ENCODE measurements at regions not wholly inside any gene's neighbourhood (a gene's known extent, or its start where the extent isn't known, plus 50 kb on each side); places are given as distances from the start of the nearest gene placed in this dataset.

DNA sequence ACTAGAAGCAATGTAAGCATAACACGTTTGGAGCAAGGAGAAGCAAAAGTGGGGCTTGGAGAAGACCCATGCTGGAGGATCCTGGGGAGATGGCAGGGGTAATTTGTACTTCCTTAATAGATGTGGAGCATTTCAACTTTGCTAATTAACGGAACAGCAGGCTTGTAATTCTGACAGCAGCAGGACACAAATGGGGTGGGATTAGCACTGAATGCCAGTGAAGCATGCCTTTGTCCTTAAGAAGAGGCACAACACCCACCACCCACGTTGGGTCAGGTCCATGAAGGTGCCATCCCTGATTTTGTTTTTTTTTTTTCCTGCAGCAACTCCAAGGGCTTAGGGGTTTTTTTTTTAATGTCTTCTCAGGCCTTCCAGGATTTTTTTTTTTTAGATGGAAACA lies 231.9 kb upstream of the ROPN1 start:
- Histone ChIP-seq H3K9me3 (peaks cover 0 to 7% of the 10 kb centered on the region in 2 donors), H3K4me1 (no peaks in the 10 kb centered on the region), H3K27me3 (no peaks in the 10 kb centered on the region), H3K27ac (no peak overlapping the region), H3K4me3 (no peak overlapping the region), H3K36me3 (no peaks in the 10 kb centered on the region)
- DNase-seq (ENCODE audit: low spot score) = no peak
- TF ChIP-seq, protein P1, sequence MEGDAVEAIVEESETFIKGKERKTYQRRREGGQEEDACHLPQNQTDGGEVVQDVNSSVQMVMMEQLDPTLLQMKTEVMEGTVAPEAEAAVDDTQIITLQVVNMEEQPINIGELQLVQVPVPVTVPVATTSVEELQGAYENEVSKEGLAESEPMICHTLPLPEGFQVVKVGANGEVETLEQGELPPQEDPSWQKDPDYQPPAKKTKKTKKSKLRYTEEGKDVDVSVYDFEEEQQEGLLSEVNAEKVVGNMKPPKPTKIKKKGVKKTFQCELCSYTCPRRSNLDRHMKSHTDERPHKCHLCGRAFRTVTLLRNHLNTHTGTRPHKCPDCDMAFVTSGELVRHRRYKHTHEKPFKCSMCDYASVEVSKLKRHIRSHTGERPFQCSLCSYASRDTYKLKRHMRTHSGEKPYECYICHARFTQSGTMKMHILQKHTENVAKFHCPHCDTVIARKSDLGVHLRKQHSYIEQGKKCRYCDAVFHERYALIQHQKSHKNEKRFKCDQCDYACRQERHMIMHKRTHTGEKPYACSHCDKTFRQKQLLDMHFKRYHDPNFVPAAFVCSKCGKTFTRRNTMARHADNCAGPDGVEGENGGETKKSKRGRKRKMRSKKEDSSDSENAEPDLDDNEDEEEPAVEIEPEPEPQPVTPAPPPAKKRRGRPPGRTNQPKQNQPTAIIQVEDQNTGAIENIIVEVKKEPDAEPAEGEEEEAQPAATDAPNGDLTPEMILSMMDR (IDR thresholded peaks at IDR 0.05) = no peak

DNA sequence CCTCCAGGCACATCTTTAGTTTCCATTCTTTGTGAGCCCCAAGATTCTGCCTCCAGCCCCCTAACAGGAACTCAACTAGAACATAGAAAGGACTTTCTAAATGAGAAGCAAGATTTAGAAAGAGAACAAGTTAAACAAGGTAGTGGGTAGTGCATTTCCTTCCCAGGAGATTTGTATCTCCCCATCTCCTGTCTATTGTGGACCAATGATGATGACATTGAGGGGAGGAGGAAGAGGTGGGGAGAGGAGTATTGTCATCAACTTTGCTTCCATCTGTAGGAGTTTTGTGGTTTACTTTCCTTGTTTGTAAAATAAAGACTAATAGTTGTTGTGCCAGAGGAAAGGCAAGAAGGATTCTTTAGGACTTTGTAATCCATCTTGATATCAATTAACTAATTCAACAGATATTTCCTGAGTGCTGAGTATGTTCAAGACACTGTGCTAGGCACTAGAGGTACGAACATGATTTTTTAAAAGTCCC lies 235.3 kb upstream of the ROPN1 start:
- Histone ChIP-seq H3K9me3 (peaks cover 0 to 11% of the 10 kb centered on the region in 2 donors), H3K4me3 (no peak overlapping the region), H3K36me3 (no peaks in the 10 kb centered on the region), H3K27ac (no peak overlapping the region), H3K27me3 (no peaks in the 10 kb centered on the region), H3K4me1 (no peaks in the 10 kb centered on the region)
- TF ChIP-seq, protein P1 (IDR thresholded peaks at IDR 0.05) = no peak
- DNase-seq (ENCODE audit: low spot score) = no peak

DNA sequence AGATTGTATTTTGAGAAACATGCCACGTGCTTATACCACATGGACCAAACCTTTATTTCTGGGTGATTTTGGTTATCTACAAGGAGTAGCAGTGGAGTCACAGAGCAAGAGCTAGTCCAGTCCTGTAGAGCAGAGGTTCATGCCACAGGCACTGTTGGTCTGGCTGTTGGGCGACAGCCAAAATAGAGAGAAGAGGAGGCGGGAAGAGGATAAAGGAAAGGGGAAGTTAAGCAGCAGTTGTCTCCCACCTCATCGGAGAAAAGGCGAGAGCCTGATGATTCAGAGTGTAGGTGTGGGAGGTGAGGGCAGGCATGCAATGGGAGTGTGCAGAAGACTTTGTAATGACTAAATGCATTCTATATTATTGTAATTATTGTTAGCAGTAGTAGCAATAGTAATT lies 237.5 kb upstream of the ROPN1 start:
- H3K4me3 ChIP-seq = no peak overlapping the region
- no peaks in the 10 kb centered on the region for H3K4me1 ChIP-seq
- H3K27me3 ChIP-seq = no peaks in the 10 kb centered on the region
- TF ChIP-seq, protein P1 (IDR thresholded peaks at IDR 0.05) = no peak
- H3K36me3 ChIP-seq = no peaks in the 10 kb centered on the region
- peaks cover 0 to 11% of the 10 kb centered on the region in 2 donors for H3K9me3 ChIP-seq
- DNase-seq (ENCODE audit: low spot score) = no peak
- H3K27ac ChIP-seq = no peak overlapping the region

DNA sequence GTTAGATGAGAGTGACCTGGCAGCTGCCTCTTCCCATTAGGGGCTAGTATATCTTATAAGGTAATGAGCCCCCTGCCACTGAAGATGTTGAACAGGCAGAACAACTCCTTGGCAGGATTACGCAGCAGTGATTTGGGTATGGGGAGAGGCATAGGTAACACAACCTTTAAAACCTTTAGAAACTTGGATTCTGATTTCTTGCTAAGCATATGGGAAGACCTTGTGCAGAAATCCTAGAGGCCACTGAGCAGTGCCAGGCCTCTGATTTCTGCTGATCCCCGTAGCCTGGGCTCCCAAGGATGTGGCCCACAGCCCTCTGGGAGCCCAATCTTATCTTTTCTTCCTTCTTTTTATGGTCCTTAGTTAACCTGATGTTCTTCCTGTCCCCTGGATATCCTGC lies 237.9 kb upstream of the ROPN1 start:
- Histone ChIP-seq H3K27ac (no peak overlapping the region), H3K4me1 (no peaks in the 10 kb centered on the region), H3K36me3 (no peaks in the 10 kb centered on the region), H3K9me3 (peaks cover 0 to 11% of the 10 kb centered on the region in 2 donors), H3K4me3 (no peak overlapping the region), H3K27me3 (no peaks in the 10 kb centered on the region)
- TF ChIP-seq, protein P1 (IDR thresholded peaks at IDR 0.05) = no peak
- DNase-seq (ENCODE audit: low spot score) = no peak

DNA sequence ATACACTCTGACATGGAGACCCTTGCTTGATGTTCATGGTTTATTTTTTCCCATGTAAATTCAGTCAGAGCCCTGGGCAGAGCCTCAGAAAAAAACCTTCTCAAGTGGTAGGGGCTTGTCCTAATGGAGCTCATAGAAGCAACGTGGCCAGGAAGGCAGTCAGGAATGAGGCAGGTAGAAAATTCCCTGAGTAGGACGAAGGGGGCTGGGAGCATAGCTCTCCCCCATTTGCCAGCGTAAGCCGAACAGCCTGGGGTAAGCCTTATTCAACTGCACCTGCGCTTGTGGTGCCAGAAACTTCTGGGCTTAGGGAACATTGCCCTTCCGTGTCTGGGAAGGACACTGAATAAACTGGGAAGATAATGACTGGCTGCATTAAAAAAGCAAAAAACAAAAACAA lies 238.5 kb upstream of the ROPN1 start:
- no peaks in the 10 kb centered on the region for H3K36me3 ChIP-seq
- TF ChIP-seq, protein P1 (IDR thresholded peaks at IDR 0.05) = no peak
- no peaks in the 10 kb centered on the region for H3K27me3 ChIP-seq
- DNase-seq (ENCODE audit: low spot score) = no peak
- no peaks in the 10 kb centered on the region for H3K4me1 ChIP-seq
- H3K27ac ChIP-seq = no peak overlapping the region
- H3K4me3 ChIP-seq = no peak overlapping the region
- peaks cover 0 to 11% of the 10 kb centered on the region in 2 donors for H3K9me3 ChIP-seq

DNA sequence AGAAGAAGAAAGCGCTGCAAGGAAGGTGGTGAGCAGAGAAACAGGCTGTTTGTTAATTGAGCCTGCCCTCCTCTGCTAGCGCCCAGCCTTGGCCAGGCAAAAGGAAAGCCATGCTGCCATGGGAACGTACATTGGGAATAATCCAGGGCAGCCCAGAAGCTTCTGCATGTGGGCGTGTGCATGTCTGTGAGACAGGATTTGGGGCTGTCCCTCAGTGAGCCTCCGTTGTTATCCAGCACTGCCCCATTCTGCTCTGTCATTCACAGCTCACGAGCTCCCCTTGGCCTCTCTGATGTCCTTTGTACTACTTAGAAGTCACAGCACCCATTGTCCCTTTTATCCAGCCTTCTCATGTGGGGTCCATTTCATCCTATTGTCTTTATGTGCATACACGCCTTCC lies 239.1 kb upstream of the ROPN1 start:
- no peak overlapping the region for H3K4me3 ChIP-seq
- no peaks in the 10 kb centered on the region for H3K36me3 ChIP-seq
- H3K4me1 ChIP-seq = no peaks in the 10 kb centered on the region
- H3K9me3 ChIP-seq = peaks cover 0 to 11% of the 10 kb centered on the region in 2 donors
- TF ChIP-seq, protein P1 (IDR thresholded peaks at IDR 0.05) = no peak
- no peaks in the 10 kb centered on the region for H3K27me3 ChIP-seq
- DNase-seq (ENCODE audit: low spot score) = no peak
- no peak overlapping the region for H3K27ac ChIP-seq

All from right atrium auricular region (tissue), 2 donors.